IMR-90 (cell line): ENCODE measurements at regions not wholly inside any gene's neighbourhood (a gene's known extent, or its start where the extent isn't known, plus 50 kb on each side); places are given as distances from the start of the nearest gene placed in this dataset.
A peak's percentile ranks its signal among the peaks of the same experiment; 100 is the strongest.

Experiments
- ATAC-seq: fragments of 200-7000 bp; cut with Tn5 transposase; 2 replicates; pipeline ENCODE4 v1.9.1; 2020; ENCODE audit warnings: low read depth, mild to moderate bottlenecking, moderate library complexity
- BruUV-seq: library from RNA; stranded (reverse); fragments of 400-500 nt; replicated peaks from 2 replicates; lab custom pipeline; 2021; lab: Mats Ljungman, UMichigan
- CTCF ChIA-PET: fragments of 300-600 bp; formaldehyde crosslinking; extraction: SDS; loops from one replicate; lab custom pipeline; 2021; ENCODE audit warnings: antibody characterized with exemption; lab: Yijun Ruan, JAX
- POLR2A ChIA-PET: fragments of 300-600 bp; sonication (Branson Sonifier 250); formaldehyde crosslinking; loops from one replicate; lab custom pipeline; 2022; ENCODE audit warnings: antibody characterized with exemption; ENCODE audit not compliant: unreplicated experiment; lab: Charles Lee
- DNase-seq: peaks from one replicate; pipeline ENCODE4 v3.0.0; 2013
- H2AFZ ChIP-seq: replicated peaks from 2 replicates; pipeline ENCODE3; 2013; ENCODE audit warnings: low read length, mild to moderate bottlenecking; ENCODE audit not compliant: poor library complexity
- H2AK5ac ChIP-seq: 2 replicates; pipeline ENCODE4 v1.6.1; 2013; ENCODE audit warnings: low read depth, low read length, inconsistent platforms
- H2AK9ac ChIP-seq: replicated peaks from 2 replicates; pipeline ENCODE3; 2013; ENCODE audit warnings: mild to moderate bottlenecking, low read depth, low read length, moderate library complexity; ENCODE audit not compliant: poor library complexity
- H2BK120ac ChIP-seq: 2 replicates; pipeline ENCODE4 v1.6.1; 2013; ENCODE audit warnings: low read depth, low read length, inconsistent platforms
- H2BK15ac ChIP-seq: 3 replicates; pipeline ENCODE4 v1.6.1; 2013; ENCODE audit warnings: low read depth, low read length, inconsistent platforms
- H2BK20ac ChIP-seq: 2 replicates; pipeline ENCODE4 v1.6.1; 2013; ENCODE audit warnings: low read depth, mild to moderate bottlenecking, inconsistent platforms, low read length, moderate library complexity
- H2BK5ac ChIP-seq: 2 replicates; pipeline ENCODE4 v1.6.1; 2013; ENCODE audit warnings: mild to moderate bottlenecking, low read depth, low read length, inconsistent platforms; ENCODE audit not compliant: poor library complexity, severe bottlenecking
- H3K14ac ChIP-seq: replicated peaks from 2 replicates; pipeline ENCODE4 v1.6.1; 2013; ENCODE audit warnings: low read depth, low read length, inconsistent platforms
- H3K18ac ChIP-seq: 2 replicates; pipeline ENCODE4 v1.6.1; 2013; ENCODE audit warnings: low read depth, low read length, control low read depth
- H3K23ac ChIP-seq: 2 replicates; pipeline ENCODE4 v1.6.1; 2013; ENCODE audit warnings: low read depth, low read length, inconsistent platforms
- H3K27ac ChIP-seq: 2 replicates; pipeline ENCODE4 v1.5.1; 2013; ENCODE audit warnings: mild to moderate bottlenecking, control low read depth, low read length; ENCODE audit not compliant: insufficient read depth
- H3K27me3 ChIP-seq: 2 replicates; pipeline ENCODE4 v1.6.1; 2013; ENCODE audit warnings: low read length; ENCODE audit not compliant: control insufficient read depth, insufficient read depth
- H3K36me3 ChIP-seq: 2 replicates; pipeline ENCODE4 v1.6.1; 2013; ENCODE audit warnings: low read length, mixed read lengths; ENCODE audit not compliant: control insufficient read depth, insufficient read depth
- H3K4ac ChIP-seq: 2 replicates; pipeline ENCODE4 v1.6.1; 2013; ENCODE audit warnings: low read depth, low read length, inconsistent platforms
- H3K4me1 ChIP-seq: 2 replicates; pipeline ENCODE4 v1.6.1; 2013; ENCODE audit warnings: low read length, mixed read lengths; ENCODE audit not compliant: control insufficient read depth, insufficient read depth
- H3K4me2 ChIP-seq: 2 replicates; pipeline ENCODE4 v1.6.1; 2013; ENCODE audit warnings: low read depth, mild to moderate bottlenecking, control low read depth, low read length, moderate library complexity
- H3K4me3 ChIP-seq: 2 replicates; pipeline ENCODE4 v1.5.1; 2013; ENCODE audit warnings: low read depth, mild to moderate bottlenecking, control low read depth, low read length, moderate library complexity; ENCODE audit not compliant: insufficient read depth
- H3K56ac ChIP-seq: 2 replicates; pipeline ENCODE4 v1.6.1; 2013; ENCODE audit warnings: low read length, inconsistent platforms; ENCODE audit not compliant: insufficient read depth; ENCODE audit errors: extremely low read depth
- H3K79me1 ChIP-seq, 2 experiments: 2 replicates each; pipeline ENCODE4 v1.6.1; 2013; ENCODE audit warnings: low read length in 2 of 2, inconsistent platforms in 1 of 2, low read depth in 1 of 2
- H3K9ac ChIP-seq: 2 replicates; pipeline ENCODE4 v1.6.1; 2013; ENCODE audit warnings: low read depth, low read length, control low read depth
- H3K9me1 ChIP-seq: 2 replicates; pipeline ENCODE4 v1.6.1; 2013; ENCODE audit warnings: low read length, inconsistent platforms; ENCODE audit not compliant: insufficient read depth
- H3K9me3 ChIP-seq: 2 replicates; pipeline ENCODE4 v1.6.1; 2013; ENCODE audit warnings: low read length; ENCODE audit not compliant: control insufficient read depth, insufficient read depth
- H4K20me1 ChIP-seq: 2 replicates; pipeline ENCODE4 v1.6.1; 2013; ENCODE audit warnings: low read length, inconsistent platforms; ENCODE audit not compliant: insufficient read depth
- H4K5ac ChIP-seq: 2 replicates; pipeline ENCODE4 v1.6.1; 2013; ENCODE audit warnings: mild to moderate bottlenecking, low read depth, low read length, control low read depth
- H4K8ac ChIP-seq, 2 experiments: 2 replicates each; pipeline ENCODE4 v1.6.1; 2013; ENCODE audit warnings: low read depth in 2 of 2, low read length in 2 of 2, control low read depth in 1 of 2, inconsistent platforms in 1 of 2
- H4K91ac ChIP-seq: 2 replicates; pipeline ENCODE4 v1.6.1; 2013; ENCODE audit warnings: low read depth, low read length, inconsistent platforms; ENCODE audit not compliant: insufficient read depth
- CEBPB ChIP-seq: IDR thresholded peaks from 2 replicates; pipeline ENCODE4 v1.6.1; 2012; ENCODE audit warnings: low read depth, low read length, improper control_type of control experiment
- CHD1 ChIP-seq: IDR thresholded peaks from 2 replicates; pipeline ENCODE4 v1.6.1; 2012; ENCODE audit warnings: low read depth, low read length, improper control_type of control experiment
- FOS ChIP-seq: fragments of 150-350 bp; IDR thresholded peaks from 2 replicates; pipeline ENCODE4 v1.6.1; 2016; ENCODE audit warnings: low read depth, low read length
- MAFK ChIP-seq: IDR thresholded peaks from 2 replicates; pipeline ENCODE4 v1.6.1; 2012; ENCODE audit warnings: low read depth, low read length, improper control_type of control experiment
- MAZ ChIP-seq: IDR thresholded peaks from 2 replicates; pipeline ENCODE4 v1.6.1; 2012; ENCODE audit warnings: low read depth, mild to moderate bottlenecking, low read length, improper control_type of control experiment, moderate library complexity, borderline replicate concordance
- MXI1 ChIP-seq: IDR thresholded peaks from 2 replicates; pipeline ENCODE4 v1.6.1; 2012; ENCODE audit warnings: low read depth, mild to moderate bottlenecking, low read length, moderate library complexity, borderline replicate concordance
- NFE2L2 ChIP-seq: fragments of 150-350 bp; IDR thresholded peaks from 2 replicates; pipeline ENCODE4 v1.6.1; 2016; ENCODE audit warnings: low read depth, mild to moderate bottlenecking, low read length
- POLR2A ChIP-seq: IDR thresholded peaks from 2 replicates; pipeline ENCODE4 v1.6.1; 2012; ENCODE audit warnings: mild to moderate bottlenecking, low read depth, low read length
- RAD21 ChIP-seq: IDR thresholded peaks from 2 replicates; pipeline ENCODE4 v1.6.1; 2012; ENCODE audit warnings: low read length, improper control_type of control experiment
- RCOR1 ChIP-seq: IDR thresholded peaks from 2 replicates; pipeline ENCODE4 v1.6.1; 2012; ENCODE audit warnings: mild to moderate bottlenecking, low read length, improper control_type of control experiment; ENCODE audit not compliant: insufficient replicate concordance
- RFX5 ChIP-seq: IDR thresholded peaks from 2 replicates; pipeline ENCODE4 v1.8.0; 2012; ENCODE audit warnings: low read depth, mild to moderate bottlenecking, low read length, moderate library complexity
- SMC3 ChIP-seq: fragments of 150-350 bp; IDR thresholded peaks from 2 replicates; pipeline ENCODE4 v1.6.1; 2016; ENCODE audit warnings: low read depth, mild to moderate bottlenecking, antibody characterized with exemption, low read length, moderate library complexity
- WGBS, 2 experiments: methylation state at CpG; one replicate each; pipeline versions ENCODE4 v1.1.5 to v1.1.7; 2013; ENCODE audit warnings: missing lambda C conversion rate in 2 of 2; ENCODE audit not compliant: insufficient read length in 1 of 2; ENCODE audit errors: extremely low coverage in 2 of 2; 5-methylcytosine and 5-hydroxymethylcytosine counted together
- dilution Hi-C: fragments of 300-500 bp; cut with HindIII; formaldehyde crosslinking; loops from one replicate; pipeline ENCODE4 v1.14.3; 2018; ENCODE audit warnings: low sequenced_read_pairs; ENCODE audit not compliant: unreplicated experiment
- in situ Hi-C: fragments of 300-500 bp; cut with MboI; formaldehyde crosslinking; loops from 3 replicates; pipeline ENCODE4 v1.14.3; 2019; ENCODE audit warnings: low sequenced_read_pairs, inconsistent platforms, mixed read lengths
- intact Hi-C: fragments of 100-400 bp; cut with micrococcal nuclease; formaldehyde crosslinking; loops from 2 replicates; pipeline ENCODE4 v1.10.0; 2022
- TF ChIP-seq, protein P1 (sequence below): fragments of 150-350 bp; IDR thresholded peaks from 2 replicates; pipeline ENCODE4 v1.6.1; 2016; ENCODE audit warnings: low read depth, mild to moderate bottlenecking, low read length, moderate library complexity, borderline replicate concordance
- TF ChIP-seq, protein P2 (sequence below): fragments of 150-350 bp; IDR thresholded peaks from 2 replicates; pipeline ENCODE4 v1.6.1; 2017; ENCODE audit warnings: mild to moderate bottlenecking, antibody characterized with exemption, low read length, low read depth
- TF ChIP-seq, protein P3 (sequence below): conservative IDR thresholded peaks from 2 replicates; pipeline ENCODE4 v1.5.1; 2012; ENCODE audit warnings: mild to moderate bottlenecking, low read depth, low read length, improper control_type of control experiment

DNA sequence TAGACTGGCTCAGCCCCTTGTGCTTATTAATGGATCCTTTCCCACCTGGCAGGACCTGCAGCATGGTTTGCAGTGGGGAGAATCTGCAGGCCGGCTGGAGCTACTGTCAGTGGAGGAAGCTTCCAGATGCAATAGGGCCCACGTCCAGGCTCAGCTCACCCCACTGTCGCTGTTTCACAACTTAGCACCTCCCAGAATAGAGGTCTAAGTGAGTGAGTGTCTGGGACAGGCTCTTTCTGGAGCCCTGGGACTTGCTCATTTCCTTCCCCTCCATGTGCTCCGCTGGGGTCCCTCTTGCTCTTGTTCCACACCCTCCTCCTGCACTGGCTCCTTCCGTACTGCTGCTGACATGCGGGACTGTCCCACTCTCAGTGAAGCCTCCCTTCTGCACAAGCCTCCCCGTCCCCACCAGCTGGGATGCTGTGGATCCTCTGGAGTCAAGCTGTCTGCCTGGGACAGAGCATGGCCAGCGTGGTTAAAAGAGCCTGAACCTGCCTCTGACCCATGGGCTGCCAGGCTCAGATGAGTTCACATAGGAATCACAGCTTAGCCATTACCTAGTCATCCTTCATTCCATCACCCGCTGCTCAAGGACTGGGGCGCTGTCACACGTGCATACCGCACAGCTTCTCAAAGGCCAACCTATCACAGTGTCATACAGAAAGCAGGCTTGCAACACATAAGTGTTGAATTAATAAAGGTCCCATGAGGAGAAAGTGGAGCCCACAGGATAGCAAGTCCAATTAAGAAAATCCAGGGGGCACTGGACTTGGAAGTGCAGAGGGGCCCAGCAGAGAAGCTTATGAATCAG is 135.9 kb downstream of the ACKR3 start:
- no peaks in the 10 kb centered on the region; the same call in 1 of the 2 replicates for H3K9me3 ChIP-seq

More for the DNA sequence above, 135.9 kb downstream of the ACKR3 start:
- Histone ChIP-seq H3K9me1 (no peaks in the 10 kb centered on the region), H4K91ac (no peak overlapping the region), H3K23ac (no peak overlapping the region), H3K4me1 (no peaks in the 10 kb centered on the region), H2AK9ac (no peak overlapping the region), H3K56ac (no peak overlapping the region), H3K4me2 (no peak overlapping the region), H3K18ac (no peak overlapping the region), H3K27me3 (peaks cover 5% of the 10 kb centered on the region; the same call in 1 of the 2 replicates), H2BK5ac (no peak overlapping the region), H2BK120ac (no peak overlapping the region), H4K20me1 (no peaks in the 10 kb centered on the region), H2BK20ac (no peak overlapping the region), H4K5ac (no peak overlapping the region), H2AK5ac (no peak overlapping the region), H4K8ac (no peak overlapping the region), H2BK15ac (no peak overlapping the region), H3K27ac (no peak overlapping the region), H3K4me3 (no peak overlapping the region), H3K14ac (no peak overlapping the region), H3K4ac (no peak overlapping the region), H3K79me1 (no peaks in the 10 kb centered on the region), H2AFZ (no peak overlapping the region), H3K9ac (no peak overlapping the region), H3K36me3 (no peaks in the 10 kb centered on the region)
- POLR2A ChIA-PET = no interaction called here
- CTCF ChIA-PET = no interaction called here
- BruUV-seq = no TSS peak
- intact Hi-C loops = no loop called here
- dilution Hi-C loops = no loop called here
- TF ChIP-seq CHD1 (no peak), NFE2L2 (no peak), MAFK (no peak), RAD21 (no peak), RFX5 (no peak), RCOR1 (no peak), CEBPB (no peak), MAZ (no peak), SMC3 (no peak), POLR2A (no peak), MXI1 (no peak), FOS (no peak)
- TF ChIP-seq, protein P1, sequence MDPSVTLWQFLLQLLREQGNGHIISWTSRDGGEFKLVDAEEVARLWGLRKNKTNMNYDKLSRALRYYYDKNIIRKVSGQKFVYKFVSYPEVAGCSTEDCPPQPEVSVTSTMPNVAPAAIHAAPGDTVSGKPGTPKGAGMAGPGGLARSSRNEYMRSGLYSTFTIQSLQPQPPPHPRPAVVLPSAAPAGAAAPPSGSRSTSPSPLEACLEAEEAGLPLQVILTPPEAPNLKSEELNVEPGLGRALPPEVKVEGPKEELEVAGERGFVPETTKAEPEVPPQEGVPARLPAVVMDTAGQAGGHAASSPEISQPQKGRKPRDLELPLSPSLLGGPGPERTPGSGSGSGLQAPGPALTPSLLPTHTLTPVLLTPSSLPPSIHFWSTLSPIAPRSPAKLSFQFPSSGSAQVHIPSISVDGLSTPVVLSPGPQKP = no peak
- TF ChIP-seq, protein P2, sequence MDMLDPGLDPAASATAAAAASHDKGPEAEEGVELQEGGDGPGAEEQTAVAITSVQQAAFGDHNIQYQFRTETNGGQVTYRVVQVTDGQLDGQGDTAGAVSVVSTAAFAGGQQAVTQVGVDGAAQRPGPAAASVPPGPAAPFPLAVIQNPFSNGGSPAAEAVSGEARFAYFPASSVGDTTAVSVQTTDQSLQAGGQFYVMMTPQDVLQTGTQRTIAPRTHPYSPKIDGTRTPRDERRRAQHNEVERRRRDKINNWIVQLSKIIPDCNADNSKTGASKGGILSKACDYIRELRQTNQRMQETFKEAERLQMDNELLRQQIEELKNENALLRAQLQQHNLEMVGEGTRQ = no peak
- TF ChIP-seq, protein P3, sequence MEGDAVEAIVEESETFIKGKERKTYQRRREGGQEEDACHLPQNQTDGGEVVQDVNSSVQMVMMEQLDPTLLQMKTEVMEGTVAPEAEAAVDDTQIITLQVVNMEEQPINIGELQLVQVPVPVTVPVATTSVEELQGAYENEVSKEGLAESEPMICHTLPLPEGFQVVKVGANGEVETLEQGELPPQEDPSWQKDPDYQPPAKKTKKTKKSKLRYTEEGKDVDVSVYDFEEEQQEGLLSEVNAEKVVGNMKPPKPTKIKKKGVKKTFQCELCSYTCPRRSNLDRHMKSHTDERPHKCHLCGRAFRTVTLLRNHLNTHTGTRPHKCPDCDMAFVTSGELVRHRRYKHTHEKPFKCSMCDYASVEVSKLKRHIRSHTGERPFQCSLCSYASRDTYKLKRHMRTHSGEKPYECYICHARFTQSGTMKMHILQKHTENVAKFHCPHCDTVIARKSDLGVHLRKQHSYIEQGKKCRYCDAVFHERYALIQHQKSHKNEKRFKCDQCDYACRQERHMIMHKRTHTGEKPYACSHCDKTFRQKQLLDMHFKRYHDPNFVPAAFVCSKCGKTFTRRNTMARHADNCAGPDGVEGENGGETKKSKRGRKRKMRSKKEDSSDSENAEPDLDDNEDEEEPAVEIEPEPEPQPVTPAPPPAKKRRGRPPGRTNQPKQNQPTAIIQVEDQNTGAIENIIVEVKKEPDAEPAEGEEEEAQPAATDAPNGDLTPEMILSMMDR = no peak
- WGBS, 2 experiments = 16% methylated on average over 3 of the region's 12 CpGs; no CpG with 5 or more reads in 1 of the 2 experiments
- in situ Hi-C loops = no loop called here
- ATAC-seq (peak; percentile 27), DNase-seq (no peak)
